RWPE1 (cell line): ENCODE measurements at regions not wholly inside any gene's neighbourhood (a gene's known extent, or its start where the extent isn't known, plus 50 kb on each side); places are given as distances from the start of the nearest gene placed in this dataset.

Experiments used
- CTCF ChIA-PET: fragments of 350-600 bp; sonication (Branson Sonifier 250); formaldehyde crosslinking; extraction: SDS; loops from one replicate; lab custom pipeline; 2021; lab: Yijun Ruan, JAX
- POLR2A ChIA-PET: fragments of 400-600 bp; formaldehyde crosslinking; extraction: SDS; loops from one replicate; lab custom pipeline; 2020; ENCODE audit warnings: antibody characterized with exemption; ENCODE audit not compliant: low non-redundant PET; lab: Yijun Ruan, JAX
- DNase-seq: peaks from one replicate; pipeline ENCODE4 v3.0.0; 2012; ENCODE audit warnings: low spot score
- H3K27ac ChIP-seq: fragments of 450-650 bp; 2 replicates; pipeline ENCODE4 v1.5.1; 2017
- TF ChIP-seq, protein P1 (sequence below): fragments of 450-650 bp; conservative IDR thresholded peaks from 2 replicates; pipeline ENCODE4 v1.5.1; 2017; ENCODE audit warnings: low read depth, mild to moderate bottlenecking

DNA sequence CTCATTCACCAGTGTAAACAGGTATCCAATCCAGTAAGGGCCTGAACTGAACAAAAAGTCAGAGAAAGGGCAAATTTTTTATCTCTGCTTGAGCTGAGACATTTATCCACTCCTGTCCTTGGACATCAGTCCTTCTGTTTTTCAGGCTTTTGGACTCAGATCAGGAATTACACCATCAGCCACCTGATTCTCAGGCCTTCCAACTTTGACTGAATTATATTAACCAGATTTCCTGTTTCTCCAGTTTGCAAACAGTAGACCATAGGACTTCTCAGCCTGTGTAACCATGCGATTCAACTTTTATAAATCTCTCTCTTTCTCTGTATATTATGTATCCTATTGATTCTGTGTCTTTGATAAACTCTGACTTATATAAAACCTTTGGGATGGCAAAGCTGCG, 289.3 kb upstream of the CDH2 start:
- POLR2A ChIA-PET, result no interaction called here
- CTCF ChIA-PET, result no interaction called here
- H3K27ac ChIP-seq, result no peak overlapping the region
- TF ChIP-seq, protein P1, sequence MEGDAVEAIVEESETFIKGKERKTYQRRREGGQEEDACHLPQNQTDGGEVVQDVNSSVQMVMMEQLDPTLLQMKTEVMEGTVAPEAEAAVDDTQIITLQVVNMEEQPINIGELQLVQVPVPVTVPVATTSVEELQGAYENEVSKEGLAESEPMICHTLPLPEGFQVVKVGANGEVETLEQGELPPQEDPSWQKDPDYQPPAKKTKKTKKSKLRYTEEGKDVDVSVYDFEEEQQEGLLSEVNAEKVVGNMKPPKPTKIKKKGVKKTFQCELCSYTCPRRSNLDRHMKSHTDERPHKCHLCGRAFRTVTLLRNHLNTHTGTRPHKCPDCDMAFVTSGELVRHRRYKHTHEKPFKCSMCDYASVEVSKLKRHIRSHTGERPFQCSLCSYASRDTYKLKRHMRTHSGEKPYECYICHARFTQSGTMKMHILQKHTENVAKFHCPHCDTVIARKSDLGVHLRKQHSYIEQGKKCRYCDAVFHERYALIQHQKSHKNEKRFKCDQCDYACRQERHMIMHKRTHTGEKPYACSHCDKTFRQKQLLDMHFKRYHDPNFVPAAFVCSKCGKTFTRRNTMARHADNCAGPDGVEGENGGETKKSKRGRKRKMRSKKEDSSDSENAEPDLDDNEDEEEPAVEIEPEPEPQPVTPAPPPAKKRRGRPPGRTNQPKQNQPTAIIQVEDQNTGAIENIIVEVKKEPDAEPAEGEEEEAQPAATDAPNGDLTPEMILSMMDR, result no peak
- DNase-seq, result no peak

GRCh38 chr18:28459587-28459986, 282.7 kb upstream of the CDH2 start:
- TF ChIP-seq, protein P1, result no peak
- POLR2A ChIA-PET, result no interaction called here
- CTCF ChIA-PET, result no interaction called here
- H3K27ac ChIP-seq, result no peak overlapping the region
- DNase-seq, result no peak

GRCh38 chr18:28458751-28459150, 281.8 kb upstream of the CDH2 start:
- POLR2A ChIA-PET, result no interaction called here
- DNase-seq, result no peak
- CTCF ChIA-PET, result no interaction called here
- no peak overlapping the region for H3K27ac ChIP-seq
- TF ChIP-seq, protein P1, result no peak

DNA sequence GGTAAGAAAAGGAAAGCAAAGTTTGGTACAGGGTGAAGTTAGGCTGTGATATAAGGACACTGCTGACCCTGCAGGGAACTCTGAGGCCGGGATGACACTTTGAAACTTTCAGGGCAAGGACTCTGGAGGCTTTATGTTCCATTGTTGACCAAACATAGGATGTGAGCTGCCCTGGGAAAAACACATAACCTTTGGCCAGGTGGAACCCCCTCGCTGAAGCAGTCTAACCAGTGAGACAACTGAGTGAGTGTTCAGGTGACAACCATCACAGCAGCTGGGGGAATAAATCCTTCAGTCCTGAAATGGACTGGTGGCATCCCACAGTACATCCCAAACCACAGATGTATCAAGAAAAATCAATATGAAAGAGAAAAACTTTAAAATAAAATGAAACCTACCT, 280.9 kb upstream of the CDH2 start:
- no peak for DNase-seq
- ChIA-PET CTCF (no interaction called here), POLR2A (no interaction called here)
- H3K27ac ChIP-seq, result no peak overlapping the region
- TF ChIP-seq, protein P1, result no peak

DNA sequence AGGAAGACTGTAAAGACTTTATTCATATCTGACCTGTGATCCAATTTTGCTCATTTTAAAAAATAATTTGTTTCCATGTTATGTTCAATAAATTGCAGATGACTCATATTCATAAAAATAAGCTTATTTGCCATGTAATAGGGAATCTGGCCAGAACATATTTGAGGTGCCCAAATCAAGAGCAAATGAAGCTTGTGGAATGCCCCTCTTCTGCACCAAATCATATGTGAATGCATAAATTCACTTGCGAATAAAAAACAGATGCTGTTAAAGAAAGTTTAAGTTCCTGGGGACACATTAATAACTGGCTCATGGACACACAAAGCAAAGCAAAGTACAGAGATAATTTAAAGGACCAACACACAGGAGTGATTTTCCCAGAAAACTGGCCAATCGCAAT, 279.0 kb upstream of the CDH2 start:
- H3K27ac ChIP-seq, result no peak overlapping the region
- TF ChIP-seq, protein P1, result no peak
- ChIA-PET POLR2A (no interaction called here), CTCF (no interaction called here)
- DNase-seq, result no peak

DNA sequence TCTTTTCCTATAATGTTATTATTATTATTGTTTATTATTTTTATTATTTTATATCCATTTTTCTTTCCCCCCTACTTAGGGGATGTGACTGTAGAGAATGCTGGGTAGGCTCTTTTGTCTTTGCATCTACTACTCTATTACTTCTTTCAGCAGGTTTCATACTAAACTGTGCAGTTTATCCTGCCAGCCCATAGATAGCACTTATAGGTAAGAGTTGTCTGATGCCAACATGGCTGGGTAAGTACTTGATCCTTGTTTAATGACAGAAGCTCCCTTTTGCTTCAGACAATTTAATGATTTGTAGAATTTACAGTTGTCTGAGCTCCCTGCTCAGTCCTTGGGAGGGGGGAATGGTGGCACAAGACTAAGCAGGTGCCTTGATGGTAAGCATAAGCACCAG, 262.9 kb upstream of the CDH2 start:
- no peak overlapping the region for H3K27ac ChIP-seq
- POLR2A ChIA-PET, result no interaction called here
- TF ChIP-seq, protein P1, result no peak
- DNase-seq, result no peak
- CTCF ChIA-PET, result no interaction called here

- TF ChIP-seq, protein P1, result no peak
- ChIA-PET POLR2A (no interaction called here), CTCF (no interaction called here)
Measured at GRCh38 chr18:28438381-28438780, 261.5 kb upstream of the CDH2 start.

More at GRCh38 chr18:28438381-28438780, 261.5 kb upstream of the CDH2 start:
- no peak for DNase-seq
- H3K27ac ChIP-seq, result no peak overlapping the region
